Immature natural killer cell (primary cell): ENCODE measurements at regions not wholly inside any gene's neighbourhood (a gene's known extent, or its start where the extent isn't known, plus 50 kb on each side); places are given as distances from the start of the nearest gene placed in this dataset.

Source experiments
- DNase-seq, 3 donors: peaks; one replicate each; pipeline ENCODE4 v3.0.0; 2022; ENCODE audit warnings: mixed read lengths in 1 of 3
- H3K27ac Mint-ChIP-seq, 6 donors: one replicate each; pipeline ENCODE4 v1.8.0; 2020; ENCODE audit warnings: mixed read lengths in 6 of 6, mild to moderate bottlenecking in 5 of 6, inconsistent platforms in 4 of 6, moderate library complexity in 3 of 6
- H3K27me3 Mint-ChIP-seq, 3 donors: one replicate each; pipeline ENCODE4 v1.8.0; 2020 to 2021; ENCODE audit warnings: low read depth in 3 of 3, mild to moderate bottlenecking in 3 of 3, mixed read lengths in 3 of 3, moderate library complexity in 3 of 3, inconsistent platforms in 1 of 3
- H3K36me3 Mint-ChIP-seq, 3 donors: one replicate each; pipeline ENCODE4 v1.8.0; 2020; ENCODE audit warnings: mixed read lengths in 3 of 3, inconsistent platforms in 2 of 3, mild to moderate bottlenecking in 2 of 3
- H3K4me1 Mint-ChIP-seq, 2 donors: one replicate each; pipeline ENCODE4 v1.8.0; 2020; ENCODE audit warnings: inconsistent platforms in 2 of 2, mild to moderate bottlenecking in 2 of 2, mixed read lengths in 2 of 2, moderate library complexity in 1 of 2
- H3K4me3 Mint-ChIP-seq, 5 donors: one replicate each; pipeline ENCODE4 v1.8.0; 2020; ENCODE audit warnings: mild to moderate bottlenecking in 5 of 5, mixed read lengths in 5 of 5, inconsistent platforms in 3 of 5, moderate library complexity in 3 of 5
- H3K9me3 Mint-ChIP-seq, 6 donors: one replicate each; pipeline ENCODE4 v1.8.0; 2020; ENCODE audit warnings: mild to moderate bottlenecking in 6 of 6, mixed read lengths in 6 of 6, inconsistent platforms in 4 of 6, moderate library complexity in 3 of 6

DNA sequence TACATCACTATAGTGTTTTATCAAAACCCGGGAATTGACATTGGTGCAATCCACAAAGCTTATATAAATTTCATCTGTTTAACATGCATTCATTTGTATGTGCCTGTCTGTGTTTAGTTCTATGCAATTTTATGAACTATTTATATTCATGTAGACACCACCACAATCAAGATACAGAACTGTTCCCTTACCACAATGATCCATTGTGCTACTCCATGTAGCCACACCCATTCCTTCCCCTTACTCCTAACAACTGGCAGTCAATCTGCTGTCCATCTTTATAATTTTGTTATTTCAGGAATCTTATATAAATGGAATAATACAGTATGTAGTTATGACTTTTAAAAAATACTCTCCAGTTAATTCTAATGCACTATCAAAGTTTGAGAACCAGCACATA is 389.5 kb downstream of the HTR1A start:
- no peak for DNase-seq

DNA sequence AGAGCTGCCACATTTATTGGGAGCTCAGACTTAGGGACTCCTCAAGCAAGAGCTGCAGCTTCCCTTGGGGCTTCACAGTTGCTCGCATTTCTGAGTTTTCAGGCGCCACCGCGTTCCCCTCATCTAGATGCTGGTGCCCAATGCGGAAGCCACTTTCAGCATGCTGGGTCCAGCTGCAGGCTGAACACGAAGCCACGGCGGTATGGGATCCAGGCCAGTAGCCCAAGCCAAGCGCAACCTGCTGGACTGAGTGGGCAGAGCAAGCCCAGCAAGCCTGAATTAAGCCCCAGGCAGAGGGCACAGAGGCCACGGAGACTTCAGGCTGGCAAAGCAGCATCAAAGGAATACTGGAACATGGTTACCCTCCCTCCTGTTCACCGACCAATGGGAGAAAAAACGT is 391.5 kb downstream of the HTR1A start:
- Mint-ChIP-seq H3K36me3 (no peaks in the 10 kb centered on the region), H3K27me3 (peaks cover 0 to 2% (median 0%) of the 10 kb centered on the region in 3 donors), H3K4me1 (no peaks in the 10 kb centered on the region), H3K4me3 (no peak overlapping the region), H3K9me3 (peaks cover 0 to 29% (median 12%) of the 10 kb centered on the region in 6 donors), H3K27ac (no peak overlapping the region)
- no peak for DNase-seq

More for the DNA sequence above, 389.5 kb downstream of the HTR1A start:
- Mint-ChIP-seq H3K9me3 (peaks cover 0 to 27% (median 6%) of the 10 kb centered on the region in 6 donors), H3K27ac (no peak overlapping the region), H3K4me1 (no peaks in the 10 kb centered on the region), H3K36me3 (no peaks in the 10 kb centered on the region), H3K27me3 (peaks cover 0 to 2% (median 0%) of the 10 kb centered on the region in 3 donors), H3K4me3 (no peak overlapping the region)

GRCh38 chr5:63564789-63565188 is 397.5 kb downstream of the HTR1A start:
- no peaks in the 10 kb centered on the region for H3K4me1 Mint-ChIP-seq
- H3K27me3 Mint-ChIP-seq = peaks cover 0 to 2% (median 0%) of the 10 kb centered on the region in 3 donors
- no peak overlapping the region for H3K4me3 Mint-ChIP-seq
- no peak for DNase-seq
- peaks cover 8 to 53% (median 36%) of the 10 kb centered on the region in 6 donors for H3K9me3 Mint-ChIP-seq
- no peak overlapping the region for H3K27ac Mint-ChIP-seq
- no peaks in the 10 kb centered on the region for H3K36me3 Mint-ChIP-seq

DNA sequence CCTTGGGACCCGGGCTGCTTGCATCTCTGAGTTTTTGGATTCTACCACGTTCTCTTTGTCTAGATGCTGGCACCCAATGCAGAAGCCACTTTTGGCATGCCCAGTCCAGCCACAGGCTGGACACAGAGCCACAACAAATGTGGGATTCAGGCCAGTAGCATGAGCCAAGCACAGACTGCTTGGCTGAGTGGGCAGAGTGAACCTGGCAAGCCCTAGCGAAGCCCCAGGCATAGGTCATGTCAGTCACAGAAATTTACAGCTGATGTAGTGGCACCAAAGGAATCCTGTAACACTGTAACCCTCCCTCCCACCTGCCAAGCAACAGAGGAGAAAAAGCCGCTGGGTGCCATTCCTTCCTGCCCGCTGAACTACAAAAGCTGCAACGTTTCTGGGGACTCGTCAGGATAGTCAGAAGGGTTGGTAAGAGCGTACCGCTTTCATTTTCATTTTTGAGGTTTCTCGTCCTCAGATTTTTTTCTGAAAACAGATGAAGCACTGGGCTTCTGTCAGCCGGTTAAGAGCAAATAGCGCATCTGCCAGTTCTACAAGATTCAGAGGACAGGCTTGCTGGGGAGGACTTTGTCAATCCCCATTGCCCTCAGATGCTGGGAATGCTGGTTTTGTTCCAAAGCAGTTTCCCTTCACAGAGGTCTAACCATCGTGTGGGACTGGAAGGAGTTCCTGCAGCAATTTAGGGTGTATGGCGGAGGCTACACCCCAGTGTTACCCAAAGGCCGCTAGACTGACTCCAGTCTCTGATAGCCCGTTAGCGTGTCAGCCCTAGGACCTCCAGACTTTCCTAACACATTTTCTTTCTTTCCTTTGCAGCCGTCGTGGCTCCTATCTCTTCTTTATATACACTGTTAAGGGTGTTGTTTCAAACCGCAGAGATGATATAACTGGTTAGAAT is 399.0 kb downstream of the HTR1A start:
- Mint-ChIP-seq H3K9me3 (peaks cover 12 to 52% (median 37%) of the 10 kb centered on the region in 6 donors), H3K4me1 (no peaks in the 10 kb centered on the region), H3K27me3 (no peaks in the 10 kb centered on the region), H3K36me3 (no peaks in the 10 kb centered on the region), H3K27ac (no peak overlapping the region), H3K4me3 (no peak overlapping the region)
- DNase-seq = no peak

GRCh38 chr5:63555874-63556273 is 406.4 kb downstream of the HTR1A start:
- Mint-ChIP-seq H3K27ac (no peak overlapping the region), H3K27me3 (no peaks in the 10 kb centered on the region), H3K4me3 (no peak overlapping the region), H3K9me3 (peaks cover 3 to 37% (median 17%) of the 10 kb centered on the region in 6 donors), H3K4me1 (no peaks in the 10 kb centered on the region), H3K36me3 (no peaks in the 10 kb centered on the region)
- no peak for DNase-seq

DNA sequence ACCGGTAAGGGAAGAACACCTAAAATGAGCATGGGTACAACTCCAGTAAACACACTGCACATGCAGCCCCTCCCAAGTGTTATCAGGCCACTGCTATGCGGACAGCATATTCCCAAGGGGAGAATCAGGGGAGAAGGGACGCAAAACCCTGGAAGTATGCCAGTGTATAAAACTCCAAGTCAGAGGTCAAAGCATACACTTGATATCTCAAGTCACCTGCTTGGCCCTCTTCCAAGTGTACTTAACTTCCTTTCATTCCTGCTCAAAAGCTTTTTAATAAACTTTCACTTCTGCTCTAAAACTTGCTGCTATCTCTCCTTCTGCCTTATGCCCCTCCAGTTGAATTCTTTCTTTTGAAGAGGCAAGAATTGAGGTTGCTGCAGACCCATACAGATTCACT is 408.1 kb downstream of the HTR1A start:
- Mint-ChIP-seq H3K36me3 (no peaks in the 10 kb centered on the region), H3K4me1 (no peaks in the 10 kb centered on the region), H3K27me3 (peaks cover 0 to 3% (median 0%) of the 10 kb centered on the region in 3 donors), H3K27ac (no peak overlapping the region), H3K4me3 (no peak overlapping the region), H3K9me3 (peaks cover 0 to 30% (median 10%) of the 10 kb centered on the region in 6 donors)
- no peak for DNase-seq

DNA sequence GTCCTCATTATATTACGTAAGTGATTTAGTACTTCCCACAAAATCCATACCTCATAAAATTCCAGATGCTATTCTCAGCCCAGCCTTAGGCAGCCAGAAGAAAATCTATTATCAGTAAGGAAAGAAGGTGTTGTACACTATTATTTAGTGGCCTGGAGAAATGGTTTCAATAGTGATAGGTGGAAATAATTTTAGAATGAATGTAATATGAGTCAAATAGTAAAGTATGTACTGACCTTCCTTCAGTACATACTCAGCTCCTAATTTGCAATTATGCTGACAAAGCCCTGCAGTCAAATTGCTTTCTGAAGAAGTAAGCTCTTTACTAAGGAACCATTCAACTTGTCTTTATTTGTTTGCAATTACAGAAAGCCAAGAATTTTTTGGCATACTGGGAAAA is 409.2 kb downstream of the HTR1A start:
- Mint-ChIP-seq H3K9me3 (peaks cover 0 to 30% (median 8%) of the 10 kb centered on the region in 6 donors), H3K27ac (no peak overlapping the region), H3K4me3 (no peak overlapping the region), H3K4me1 (no peaks in the 10 kb centered on the region), H3K36me3 (no peaks in the 10 kb centered on the region), H3K27me3 (peaks cover 0 to 3% (median 0%) of the 10 kb centered on the region in 3 donors)
- no peak for DNase-seq

DNA sequence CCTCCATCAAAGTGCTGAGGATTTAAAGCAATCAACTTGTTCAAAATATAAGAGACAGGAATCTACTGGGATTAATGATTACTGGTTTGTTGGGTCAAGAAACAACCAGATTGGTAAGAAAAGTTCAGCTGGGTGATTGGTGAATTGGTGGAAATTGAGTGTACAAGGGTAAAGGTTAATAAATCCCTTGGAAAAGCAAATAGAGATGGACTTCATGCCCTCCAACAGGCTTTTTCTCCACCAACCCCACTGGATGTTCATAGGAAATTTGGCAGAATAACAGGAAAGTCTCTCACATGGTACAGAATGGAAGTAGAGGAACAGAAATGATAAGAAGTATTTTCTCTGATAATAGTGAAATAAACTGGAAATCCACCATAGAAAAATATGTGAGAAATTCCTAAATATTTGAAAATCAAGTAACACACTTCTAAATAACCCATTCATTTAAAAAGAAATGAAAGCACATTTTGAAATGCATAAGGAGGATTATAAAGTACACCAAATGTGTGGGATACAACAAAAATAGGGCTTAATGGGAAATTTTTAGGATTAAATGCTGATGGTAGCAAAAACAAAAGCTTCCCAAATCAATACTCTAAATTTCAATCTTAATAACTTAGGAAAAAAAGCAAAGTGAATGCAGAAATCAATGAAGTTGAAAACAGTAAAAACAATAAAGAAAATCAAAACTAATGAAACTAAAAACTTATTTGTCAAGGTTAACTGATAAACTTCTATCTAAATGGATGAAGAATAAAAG is 426.2 kb downstream of the HTR1A start:
- peaks cover 8 to 50% (median 21%) of the 10 kb centered on the region in 6 donors for H3K9me3 Mint-ChIP-seq

DNA sequence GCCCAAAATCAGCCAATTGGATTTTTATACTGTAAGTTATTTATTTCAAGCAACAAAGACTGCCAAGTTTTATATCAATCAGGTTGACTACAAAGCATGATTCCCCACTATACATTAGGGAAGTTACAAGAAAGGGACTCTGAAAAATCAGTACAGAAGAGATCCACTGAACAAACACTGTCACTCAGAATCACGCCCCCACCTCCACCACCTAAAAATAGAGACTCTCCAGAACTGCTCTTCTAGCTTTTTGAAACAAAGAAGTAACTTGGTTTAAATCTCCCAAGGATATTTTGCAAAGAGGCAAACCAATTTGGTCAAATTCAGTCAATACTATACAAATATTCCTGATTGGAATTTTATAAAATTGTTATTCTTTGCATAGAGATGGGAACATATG is 438.0 kb downstream of the HTR1A start:
- peaks cover 11 to 60% (median 32%) of the 10 kb centered on the region in 6 donors for H3K9me3 Mint-ChIP-seq
- H3K4me1 Mint-ChIP-seq = no peaks in the 10 kb centered on the region
- H3K36me3 Mint-ChIP-seq = no peaks in the 10 kb centered on the region
- no peak overlapping the region for H3K27ac Mint-ChIP-seq
- no peaks in the 10 kb centered on the region for H3K27me3 Mint-ChIP-seq
- DNase-seq = no peak
- H3K4me3 Mint-ChIP-seq = no peak overlapping the region

More for the DNA sequence above, 426.2 kb downstream of the HTR1A start:
- Mint-ChIP-seq H3K27me3 (no peaks in the 10 kb centered on the region), H3K36me3 (no peaks in the 10 kb centered on the region), H3K27ac (no peak overlapping the region), H3K4me3 (no peak overlapping the region), H3K4me1 (no peaks in the 10 kb centered on the region)
- DNase-seq = no peak

GRCh38 chr5:63516006-63516405 is 446.2 kb downstream of the HTR1A start:
- Mint-ChIP-seq H3K27ac (no peak overlapping the region), H3K9me3 (peaks cover 14 to 36% (median 19%) of the 10 kb centered on the region in 6 donors), H3K4me1 (no peaks in the 10 kb centered on the region), H3K36me3 (no peaks in the 10 kb centered on the region), H3K27me3 (no peaks in the 10 kb centered on the region), H3K4me3 (no peak overlapping the region)
- no peak for DNase-seq

GRCh38 chr5:63500242-63500641 is 462.0 kb downstream of the HTR1A start:
- Mint-ChIP-seq H3K27me3 (peaks cover 0 to 2% (median 0%) of the 10 kb centered on the region in 3 donors), H3K27ac (no peak overlapping the region), H3K4me1 (no peaks in the 10 kb centered on the region), H3K4me3 (no peak overlapping the region), H3K9me3 (peaks cover 5 to 44% (median 19%) of the 10 kb centered on the region in 6 donors), H3K36me3 (no peaks in the 10 kb centered on the region)
- DNase-seq = no peak

GRCh38 chr5:63495225-63495624 is 467.0 kb downstream of the HTR1A start:
- Mint-ChIP-seq H3K27me3 (peaks cover 0 to 3% (median 0%) of the 10 kb centered on the region in 3 donors), H3K9me3 (peaks cover 0 to 22% (median 10%) of the 10 kb centered on the region in 6 donors), H3K4me1 (no peaks in the 10 kb centered on the region), H3K36me3 (no peaks in the 10 kb centered on the region), H3K27ac (no peak overlapping the region), H3K4me3 (no peak overlapping the region)
- DNase-seq = no peak

- Mint-ChIP-seq H3K9me3 (peaks cover 9 to 30% (median 20%) of the 10 kb centered on the region in 6 donors), H3K4me1 (no peaks in the 10 kb centered on the region), H3K27ac (no peak overlapping the region), H3K27me3 (peaks cover 0 to 1% (median 0%) of the 10 kb centered on the region in 3 donors), H3K36me3 (no peaks in the 10 kb centered on the region), H3K4me3 (no peak overlapping the region)
- no peak for DNase-seq
Observed at GRCh38 chr5:63483338-63483737, 478.9 kb downstream of the HTR1A start.
